ENCODE measurements at regions not wholly inside any gene's neighbourhood (a gene's known extent, or its start where the extent isn't known, plus 50 kb on each side); places are given as distances from the start of the nearest gene placed in this dataset.

GRCh38 chr6:109308018-109308492, 74.2 kb downstream of the CD164 start:
- CTCF ChIA-PET = interaction anchor here (1.3 kb wide), 1 partner anchor 12 kb away, joined by 3 read pairs; no protein-coding TSS in a partner anchor
- TF ChIP-seq CTCF (IDR thresholded peaks at IDR 0.05) = no peak
- Mint-ChIP-seq H3K27me3 (no peaks in the 10 kb centered on the region), H3K27ac (peak overlapping the region; percentile 73), H3K9me3 (no peaks in the 10 kb centered on the region), H3K4me1 (ENCODE audit: low read depth) (peaks cover 18% of the 10 kb centered on the region), H3K4me3 (no peak overlapping the region), H3K36me3 (ENCODE audit: low read depth) (no peaks in the 10 kb centered on the region)
- intact Hi-C loops (cut with micrococcal nuclease) = no loop called here
- ATAC-seq = peak; percentile 93
- peak; percentile 64 for DNase-seq
- POLR2A ChIA-PET = interaction anchor here (0.8 to 1.2 kb wide), 4 partner anchors 42 to 76 kb away, joined by 3 to 5 read pairs (median 4); partner anchors contain the start of gene CD164

GRCh38 chr6:109306733-109307132, 75.5 kb downstream of the CD164 start:
- no peak for TF ChIP-seq CTCF (IDR thresholded peaks at IDR 0.05)
- Mint-ChIP-seq H3K4me3 (no peak overlapping the region), H3K27me3 (no peaks in the 10 kb centered on the region), H3K9me3 (no peaks in the 10 kb centered on the region), H3K4me1 (ENCODE audit: low read depth) (peaks cover 18% of the 10 kb centered on the region), H3K27ac (no peak overlapping the region), H3K36me3 (ENCODE audit: low read depth) (no peaks in the 10 kb centered on the region)
- POLR2A ChIA-PET = interaction anchor here (1.1 kb wide), 1 partner anchor 21 kb away, joined by 5 read pairs; no protein-coding TSS in a partner anchor
- intact Hi-C loops (cut with micrococcal nuclease) = no loop called here
- ATAC-seq = peak; percentile 59
- DNase-seq = no peak
- CTCF ChIA-PET = interaction anchor here (1.1 to 2.6 kb wide), 4 partner anchors 11 to 733 kb away, joined by 3 to 11 read pairs (median 4); no protein-coding TSS in a partner anchor

GRCh38 chr6:109305028-109305427, 77.2 kb downstream of the CD164 start:
- no peak overlapping the region for H3K27ac Mint-ChIP-seq
- ChIA-PET CTCF (interaction anchor here (1.0 to 2.6 kb wide), 3 partner anchors 12 to 173 kb away, joined by 3 to 11 read pairs (median 3); no protein-coding TSS in a partner anchor), POLR2A (no interaction called here)
- no peaks in the 10 kb centered on the region for H3K36me3 Mint-ChIP-seq (ENCODE audit: low read depth)
- no peak for ATAC-seq
- peaks cover 3% of the 10 kb centered on the region for H3K27me3 Mint-ChIP-seq
- peaks cover 18% of the 10 kb centered on the region for H3K4me1 Mint-ChIP-seq (ENCODE audit: low read depth)
- no peaks in the 10 kb centered on the region for H3K9me3 Mint-ChIP-seq
- intact Hi-C loops (cut with micrococcal nuclease) = no loop called here
- no peak for TF ChIP-seq CTCF (IDR thresholded peaks at IDR 0.05)
- H3K4me3 Mint-ChIP-seq = no peak overlapping the region
- no peak for DNase-seq

- CTCF ChIA-PET = interaction anchor here (1.2 to 2.6 kb wide), 2 partner anchors 12 to 80 kb away, joined by 3 to 11 read pairs; no protein-coding TSS in a partner anchor
Observed at GRCh38 chr6:109304284-109305015, 77.8 kb downstream of the CD164 start.

More at GRCh38 chr6:109304284-109305015, 77.8 kb downstream of the CD164 start:
- intact Hi-C loops (cut with micrococcal nuclease) = no loop called here
- Mint-ChIP-seq H3K27ac (no peak overlapping the region), H3K9me3 (no peaks in the 10 kb centered on the region), H3K4me1 (ENCODE audit: low read depth) (peaks cover 18% of the 10 kb centered on the region), H3K36me3 (ENCODE audit: low read depth) (no peaks in the 10 kb centered on the region), H3K4me3 (no peak overlapping the region), H3K27me3 (peaks cover 3% of the 10 kb centered on the region)
- POLR2A ChIA-PET = no interaction called here
- TF ChIP-seq CTCF (IDR thresholded peaks at IDR 0.05) = no peak
- peak; percentile 9 for DNase-seq
- no peak for ATAC-seq

All from activated CD8-positive, alpha-beta T cell treated with anti-CD3 and anti-CD28 coated beads for 36 hours (primary cell).